OCI-LY7 (cell line): ENCODE measurements at regions not wholly inside any gene's neighbourhood (a gene's known extent, or its start where the extent isn't known, plus 50 kb on each side); places are given as distances from the start of the nearest gene placed in this dataset.

Source experiments
- BruUV-seq: library from RNA; stranded (reverse); fragments of 400-500 nt; replicated peaks from 2 replicates; lab custom pipeline; 2021; lab: Mats Ljungman, UMichigan
- CTCF ChIA-PET: fragments of 300-600 bp; sonication (Branson Sonifier 250); formaldehyde crosslinking; loops from one replicate; lab custom pipeline; 2022; ENCODE audit warnings: antibody characterized with exemption; ENCODE audit not compliant: unreplicated experiment; lab: Charles Lee
- POLR2A ChIA-PET: fragments of 300-600 bp; sonication (Branson Sonifier 250); formaldehyde crosslinking; loops from one replicate; lab custom pipeline; 2022; ENCODE audit warnings: antibody characterized with exemption; lab: Charles Lee
- DNase-seq: peaks from one replicate; pipeline ENCODE4 v3.0.0-alpha.2; 2015; ENCODE audit warnings: low spot score
- H2AFZ ChIP-seq: fragments of 200-600 bp; sonication (generic), shearing (Covaris generic); 2 replicates; pipeline ENCODE4 v1.6.1; 2014; ENCODE audit warnings: mild to moderate bottlenecking, antibody characterized with exemption, low read length, moderate library complexity
- H3K27ac ChIP-seq: fragments of 200-600 bp; sonication (generic); 2 replicates; pipeline ENCODE4 v1.5.1; 2014; ENCODE audit warnings: mixed run types, low read depth, mild to moderate bottlenecking, moderate library complexity, low read length, inconsistent platforms; ENCODE audit not compliant: poor library complexity, severe bottlenecking
- H3K36me3 ChIP-seq: fragments of 200-600 bp; sonication (generic); 2 replicates; pipeline ENCODE4 v1.6.1; 2014; ENCODE audit warnings: mild to moderate bottlenecking, antibody characterized with exemption, low read length, moderate library complexity, mixed read lengths; ENCODE audit not compliant: insufficient read depth
- H3K4me1 ChIP-seq: fragments of 200-600 bp; sonication (generic); 2 replicates; pipeline ENCODE4 v1.5.1; 2014; ENCODE audit warnings: mild to moderate bottlenecking, low read length; ENCODE audit not compliant: insufficient read depth, poor library complexity, severe bottlenecking
- H3K4me2 ChIP-seq: fragments of 200-600 bp; sonication (generic); 2 replicates; pipeline ENCODE4 v1.6.1; 2014; ENCODE audit warnings: mild to moderate bottlenecking, low read length
- H3K4me3 ChIP-seq: fragments of 200-600 bp; sonication (generic); 2 replicates; pipeline ENCODE4 v1.5.1; 2014; ENCODE audit warnings: mild to moderate bottlenecking, low read depth, low read length; ENCODE audit not compliant: poor library complexity, severe bottlenecking
- H3K79me2 ChIP-seq: fragments of 200-600 bp; sonication (generic); 2 replicates; pipeline ENCODE4 v1.6.1; 2016; ENCODE audit warnings: low read depth, mild to moderate bottlenecking, low read length, moderate library complexity, mixed read lengths; ENCODE audit not compliant: insufficient read depth
- H3K9me2 ChIP-seq: fragments of 200-600 bp; sonication (generic); 2 replicates; pipeline ENCODE4 v1.6.1; 2016; ENCODE audit warnings: mild to moderate bottlenecking, low read length, mixed read lengths; ENCODE audit not compliant: insufficient read depth
- H3K9me3 ChIP-seq: fragments of 200-600 bp; sonication (generic); 2 replicates; pipeline ENCODE4 v1.6.1; 2014; ENCODE audit warnings: mild to moderate bottlenecking, mixed run types, low read length, mixed read lengths
- H4K20me1 ChIP-seq: fragments of 200-600 bp; sonication (generic); 2 replicates; pipeline ENCODE4 v1.6.1; 2014; ENCODE audit warnings: mild to moderate bottlenecking, antibody characterized with exemption, low read length, moderate library complexity, mixed read lengths; ENCODE audit not compliant: insufficient read depth
- CTCF ChIP-seq: fragments of 200-600 bp; sonication (generic); conservative IDR thresholded peaks from 2 replicates; pipeline ENCODE4 v1.5.1; 2014; ENCODE audit warnings: mild to moderate bottlenecking, antibody characterized with exemption, low read length, moderate library complexity, mixed read lengths
- EZH2phosphoT487 ChIP-seq: fragments of 200-600 bp; sonication (generic); IDR thresholded peaks from 2 replicates; pipeline ENCODE4 v1.6.1; 2018; ENCODE audit warnings: low read depth, borderline replicate concordance, mild to moderate bottlenecking, mixed run types, antibody characterized with exemption, low read length, moderate library complexity, mixed read lengths
- intact Hi-C: fragments of 100-400 bp; cut with micrococcal nuclease; formaldehyde crosslinking; loops from one replicate; pipeline ENCODE4 v1.10.0; 2022; ENCODE audit not compliant: unreplicated experiment

DNA sequence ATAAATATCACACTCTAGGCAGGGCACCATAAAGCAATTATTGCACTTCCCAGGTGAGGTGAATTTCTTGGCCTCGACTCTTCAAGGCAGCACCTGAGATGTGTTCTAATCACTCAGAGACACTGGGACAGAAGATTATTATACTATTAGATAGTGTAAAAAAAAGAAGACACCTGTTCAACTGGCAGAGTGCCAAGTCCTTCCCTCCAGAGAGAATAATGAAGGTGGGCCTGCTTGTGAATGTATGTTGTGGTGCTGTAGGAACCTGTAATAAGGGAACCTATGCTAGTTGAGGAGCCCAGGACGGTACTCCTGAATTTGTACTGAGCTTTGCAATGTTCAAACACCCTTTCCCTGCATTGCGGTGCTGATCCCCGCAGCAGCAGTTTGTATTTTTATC lies 107.5 kb downstream of the NXPE2 start:
- ChIA-PET POLR2A (no interaction called here), CTCF (no interaction called here)
- Histone ChIP-seq H3K9me2 (no peaks in the 10 kb centered on the region), H2AFZ (no peak overlapping the region), H3K27ac (no peak overlapping the region), H3K36me3 (no peaks in the 10 kb centered on the region), H3K79me2 (no peaks in the 10 kb centered on the region), H3K4me3 (no peak overlapping the region), H3K4me1 (no peaks in the 10 kb centered on the region), H3K9me3 (no peaks in the 10 kb centered on the region), H4K20me1 (no peaks in the 10 kb centered on the region), H3K4me2 (no peak overlapping the region)
- intact Hi-C loops: no loop called here
- TF ChIP-seq EZH2phosphoT487 (no peak), CTCF (no peak)
- no peak for DNase-seq
- no TSS peak for BruUV-seq

DNA sequence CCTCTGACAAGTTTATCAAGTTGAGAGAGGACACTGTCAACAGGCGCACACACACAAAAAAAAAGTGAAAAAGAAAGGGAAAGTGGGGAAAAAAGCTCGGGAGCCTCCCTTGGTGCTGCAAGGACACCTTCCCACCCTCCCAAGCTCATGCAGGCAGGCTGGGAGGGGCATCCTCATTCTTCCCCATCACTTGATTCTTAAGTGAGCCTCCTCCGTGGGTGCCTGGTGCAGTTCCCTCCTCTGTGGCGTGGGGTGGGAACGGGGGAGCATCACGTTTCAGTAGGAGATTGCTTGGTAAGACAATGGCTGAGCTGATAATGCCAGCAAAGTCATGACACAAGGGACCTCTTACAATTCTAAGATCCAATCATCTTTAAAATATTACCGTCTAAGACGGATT lies 108.8 kb downstream of the NXPE2 start:
- Histone ChIP-seq H3K9me3 (no peaks in the 10 kb centered on the region), H4K20me1 (no peaks in the 10 kb centered on the region), H3K9me2 (no peaks in the 10 kb centered on the region), H3K36me3 (no peaks in the 10 kb centered on the region), H3K27ac (no peak overlapping the region), H3K4me2 (no peak overlapping the region), H3K4me1 (no peaks in the 10 kb centered on the region), H3K4me3 (no peak overlapping the region), H3K79me2 (no peaks in the 10 kb centered on the region), H2AFZ (no peak overlapping the region)
- DNase-seq: no peak
- ChIA-PET CTCF (no interaction called here), POLR2A (no interaction called here)
- TF ChIP-seq EZH2phosphoT487 (no peak), CTCF (no peak)
- intact Hi-C loops: no loop called here
- no TSS peak for BruUV-seq

- no peaks in the 10 kb centered on the region for H3K9me3 ChIP-seq
- CTCF ChIA-PET: no interaction called here
- H3K27ac ChIP-seq: no peak overlapping the region
- no peak overlapping the region for H3K4me2 ChIP-seq
- no peaks in the 10 kb centered on the region for H4K20me1 ChIP-seq
- no TSS peak for BruUV-seq
- no peaks in the 10 kb centered on the region for H3K9me2 ChIP-seq
- H2AFZ ChIP-seq: no peak overlapping the region
- no peaks in the 10 kb centered on the region for H3K4me1 ChIP-seq
- DNase-seq: no peak
- no peak for TF ChIP-seq EZH2phosphoT487
- no peak for TF ChIP-seq CTCF
- POLR2A ChIA-PET: no interaction called here
- H3K79me2 ChIP-seq: no peaks in the 10 kb centered on the region
- no peaks in the 10 kb centered on the region for H3K36me3 ChIP-seq
- intact Hi-C loops: no loop called here
- no peak overlapping the region for H3K4me3 ChIP-seq
Observed at GRCh38 chr11:114790910-114791309, 112.6 kb downstream of the NXPE2 start.
